WTC11 (cell line): ENCODE measurements at regions not wholly inside any gene's neighbourhood (a gene's known extent, or its start where the extent isn't known, plus 50 kb on each side); places are given as distances from the start of the nearest gene placed in this dataset.

Experiments
- ATAC-seq: fragments of 200-7000 bp; cut with Tn5 transposase; 2 replicates; pipeline ENCODE4 v1.10.0; 2021; ENCODE audit warnings: mild to moderate bottlenecking, moderate library complexity
- CTCF ChIA-PET: fragments of 300-600 bp; sonication (Branson Sonifier 250); formaldehyde crosslinking; loops from one replicate; lab custom pipeline; 2021; ENCODE audit warnings: antibody characterized with exemption; lab: Charles Lee
- POLR2A ChIA-PET: fragments of 350-600 bp; sonication (Branson Sonifier 250); formaldehyde crosslinking; loops from one replicate; lab custom pipeline; 2021; ENCODE audit warnings: antibody characterized with exemption; lab: Charles Lee
- DNase-seq: peaks from one replicate; pipeline ENCODE4 v3.0.0; 2021; ENCODE audit warnings: low spot score
- H3K27ac Mint-ChIP-seq: 2 replicates; pipeline ENCODE4 v1.8.0; 2021; ENCODE audit warnings: mixed read lengths
- H3K27me3 Mint-ChIP-seq: 2 replicates; pipeline ENCODE4 v1.8.0; 2021; ENCODE audit warnings: low read depth, mild to moderate bottlenecking, moderate library complexity, mixed read lengths
- H3K36me3 Mint-ChIP-seq: 2 replicates; pipeline ENCODE4 v1.8.0; 2021; ENCODE audit warnings: mixed read lengths
- H3K4me1 Mint-ChIP-seq: 2 replicates; pipeline ENCODE4 v1.8.0; 2022; ENCODE audit warnings: mixed read lengths
- H3K4me3 Mint-ChIP-seq: 2 replicates; pipeline ENCODE4 v1.8.0; 2021; ENCODE audit warnings: mild to moderate bottlenecking, moderate library complexity, mixed read lengths
- H3K9me3 Mint-ChIP-seq: 2 replicates; pipeline ENCODE4 v1.8.0; 2021; ENCODE audit warnings: mixed read lengths
- AFF4 ChIP-seq: sonication (generic); formaldehyde crosslinking; IDR thresholded peaks from 2 replicates; pipeline ENCODE4 v1.8.1; 2023; ENCODE audit warnings: mild to moderate bottlenecking, missing genetic modification reagents, borderline replicate concordance
- ARID4B ChIP-seq: sonication (generic); formaldehyde crosslinking; IDR thresholded peaks from 2 replicates; pipeline ENCODE4 v1.8.0; 2023; ENCODE audit warnings: missing genetic modification reagents, mild to moderate bottlenecking, borderline replicate concordance
- ATF1 ChIP-seq: sonication (generic); formaldehyde crosslinking; IDR thresholded peaks from 2 replicates; pipeline ENCODE4 v1.8.1; 2023; ENCODE audit warnings: mild to moderate bottlenecking, moderate library complexity, missing genetic modification reagents
- CREB1 ChIP-seq: sonication (generic); formaldehyde crosslinking; IDR thresholded peaks from 2 replicates; pipeline ENCODE4 v1.8.0; 2023; ENCODE audit warnings: mild to moderate bottlenecking, missing genetic modification reagents
- E2F5 ChIP-seq: sonication (generic); formaldehyde crosslinking; IDR thresholded peaks from 2 replicates; pipeline ENCODE4 v1.8.1; 2022; ENCODE audit warnings: mild to moderate bottlenecking, moderate library complexity, missing genetic modification reagents
- FOXP1 ChIP-seq: sonication (generic); formaldehyde crosslinking; IDR thresholded peaks from 2 replicates; pipeline ENCODE4 v1.8.0; 2022; ENCODE audit warnings: missing genetic modification reagents, mild to moderate bottlenecking, moderate library complexity, borderline replicate concordance
- GTF2I ChIP-seq: fragments of 250-450 bp; sonication (Bioruptor Pico); conservative IDR thresholded peaks from 2 replicates; pipeline ENCODE4 v1.4.0; 2021; ENCODE audit warnings: mild to moderate bottlenecking
- PREB ChIP-seq: sonication (generic); formaldehyde crosslinking; IDR thresholded peaks from 2 replicates; pipeline ENCODE4 v1.8.1; 2022; ENCODE audit warnings: mild to moderate bottlenecking, missing genetic modification reagents, moderate library complexity, borderline replicate concordance
- SP1 ChIP-seq: sonication (generic); formaldehyde crosslinking; conservative IDR thresholded peaks from 2 replicates; pipeline ENCODE4 v1.8.1; 2022; ENCODE audit warnings: missing genetic modification reagents
- ZNF232 ChIP-seq: sonication (generic); formaldehyde crosslinking; IDR thresholded peaks from 2 replicates; pipeline ENCODE4 v1.8.0; 2022; ENCODE audit warnings: mild to moderate bottlenecking, missing genetic modification reagents
- ZNF396 ChIP-seq: fragments of 250-450 bp; sonication (Bioruptor Pico); IDR thresholded peaks from 2 replicates; pipeline ENCODE4 v1.8.0; 2021; ENCODE audit warnings: mild to moderate bottlenecking, moderate library complexity, borderline replicate concordance
- ZSCAN18 ChIP-seq: fragments of 250-450 bp; sonication (Bioruptor Pico); IDR thresholded peaks from 2 replicates; pipeline ENCODE4 v2.1.2; 2022; ENCODE audit warnings: mild to moderate bottlenecking, moderate library complexity

- TF ChIP-seq AFF4 (CRISPR knock-in tag) (no peak), CREB1 (CRISPR knock-in tag) (no peak), ZNF396 (CRISPR knock-in tag) (no peak), FOXP1 (CRISPR knock-in tag) (no peak), GTF2I (no peak), ATF1 (CRISPR knock-in tag) (no peak), PREB (CRISPR knock-in tag) (no peak), ARID4B (no peak), ZNF232 (no peak), E2F5 (CRISPR knock-in tag) (no peak), SP1 (CRISPR knock-in tag) (no peak), ZSCAN18 (CRISPR knock-in tag) (no peak)
- peaks cover 9% of the 10 kb centered on the region for H3K9me3 Mint-ChIP-seq
- H3K4me3 Mint-ChIP-seq, result no peak overlapping the region
- H3K27me3 Mint-ChIP-seq, result no peaks in the 10 kb centered on the region
- ATAC-seq (no peak), DNase-seq (no peak)
- no peaks in the 10 kb centered on the region for H3K4me1 Mint-ChIP-seq
- H3K36me3 Mint-ChIP-seq, result peaks cover 7% of the 10 kb centered on the region
- ChIA-PET POLR2A (no interaction called here), CTCF (no interaction called here)
- H3K27ac Mint-ChIP-seq, result no peak overlapping the region
Measured at GRCh38 chr14:105588236-105588860, 62.0 kb downstream of the TMEM121 start.
